OCI-LY3 (cell line): ENCODE measurements at regions not wholly inside any gene's neighbourhood (a gene's known extent, or its start where the extent isn't known, plus 50 kb on each side); places are given as distances from the start of the nearest gene placed in this dataset.

Source experiments
- H2AFZ ChIP-seq: fragments of 200-600, 300-600 bp; shearing (Covaris generic); 2 replicates; pipeline ENCODE4 v1.6.0; 2014; ENCODE audit warnings: antibody characterized with exemption, low read depth, low read length
- H3K27ac ChIP-seq: fragments of 200-600, 300-600 bp; sonication (generic); 2 replicates; pipeline ENCODE4 v1.5.1; 2014; ENCODE audit warnings: mild to moderate bottlenecking, low read length, moderate library complexity, mixed read lengths
- H3K27me3 ChIP-seq: fragments of 200-600, 300-600 bp; sonication (generic); 2 replicates; pipeline ENCODE4 v1.6.1; 2014; ENCODE audit warnings: low read depth, low read length, mixed read lengths
- H3K36me3 ChIP-seq: fragments of 200-600, 300-600 bp; sonication (generic); replicated peaks from 2 replicates; pipeline ENCODE3; 2014; ENCODE audit warnings: low read depth, low read length, mixed read lengths
- H3K4me1 ChIP-seq: fragments of 300-600, 200-600 bp; sonication (generic); 2 replicates; pipeline ENCODE4 v1.6.1; 2014; ENCODE audit warnings: low read length, mixed read lengths
- H3K4me2 ChIP-seq: fragments of 200-600, 300-600 bp; sonication (generic); 2 replicates; pipeline ENCODE4 v1.6.1; 2014; ENCODE audit warnings: low read length, mixed read lengths
- H3K4me3 ChIP-seq: fragments of 300-600, 200-600 bp; sonication (generic); 2 replicates; pipeline ENCODE4 v1.5.1; 2014; ENCODE audit warnings: antibody characterized with exemption, mild to moderate bottlenecking, low read length, moderate library complexity
- H3K79me2 ChIP-seq: fragments of 300-600, 200-600 bp; shearing (Covaris generic); 2 replicates; pipeline ENCODE4 v1.6.1; 2014; ENCODE audit warnings: mild to moderate bottlenecking, low read length, mixed read lengths
- H3K9ac ChIP-seq: fragments of 300-600, 200-600 bp; shearing (Covaris generic); 2 replicates; pipeline ENCODE4 v1.6.0; 2014; ENCODE audit warnings: mild to moderate bottlenecking, low read length, moderate library complexity
- H3K9me3 ChIP-seq: fragments of 200-600, 300-600 bp; shearing (Covaris generic); 2 replicates; pipeline ENCODE4 v1.6.1; 2014; ENCODE audit warnings: low read length, mixed read lengths; ENCODE audit not compliant: insufficient read depth
- H4K20me1 ChIP-seq: fragments of 200-600, 300-600 bp; sonication (generic); 2 replicates; pipeline ENCODE4 v1.6.1; 2016; ENCODE audit warnings: low read length, mixed read lengths; ENCODE audit not compliant: insufficient read depth
- CTCF ChIP-seq: fragments of 200-600, 300-600 bp; sonication (generic); IDR thresholded peaks from 2 replicates; pipeline ENCODE4 v1.5.1; 2014; ENCODE audit warnings: antibody characterized with exemption, low read length, low read depth
- EZH2phosphoT487 ChIP-seq: fragments of 200-600 bp; shearing (Covaris generic); IDR thresholded peaks from 2 replicates; pipeline ENCODE4 v1.6.1; 2018; ENCODE audit warnings: antibody characterized with exemption, mixed run types, low read depth

GRCh38 chr2:211237586-211238275, 681.3 kb downstream of the CPS1 start:
- Histone ChIP-seq H3K36me3 (no peaks in the 10 kb centered on the region), H2AFZ (no peak overlapping the region), H3K9ac (no peak overlapping the region), H3K27me3 (no peaks in the 10 kb centered on the region), H3K9me3 (no peaks in the 10 kb centered on the region), H4K20me1 (no peaks in the 10 kb centered on the region), H3K4me2 (no peak overlapping the region), H3K27ac (no peak overlapping the region), H3K4me1 (no peaks in the 10 kb centered on the region), H3K4me3 (no peak overlapping the region), H3K79me2 (no peaks in the 10 kb centered on the region)
- TF ChIP-seq EZH2phosphoT487 (no peak), CTCF (no peak)

GRCh38 chr2:211241891-211242290, 685.5 kb downstream of the CPS1 start:
- no peak overlapping the region for H3K27ac ChIP-seq
- H2AFZ ChIP-seq = no peak overlapping the region
- no peaks in the 10 kb centered on the region for H3K27me3 ChIP-seq
- H3K4me2 ChIP-seq = no peak overlapping the region
- H3K36me3 ChIP-seq = no peaks in the 10 kb centered on the region
- no peaks in the 10 kb centered on the region for H4K20me1 ChIP-seq
- H3K9ac ChIP-seq = no peak overlapping the region
- H3K9me3 ChIP-seq = no peaks in the 10 kb centered on the region
- H3K4me1 ChIP-seq = no peaks in the 10 kb centered on the region
- H3K79me2 ChIP-seq = no peaks in the 10 kb centered on the region
- no peak for TF ChIP-seq EZH2phosphoT487
- no peak for TF ChIP-seq CTCF
- no peak overlapping the region for H3K4me3 ChIP-seq

GRCh38 chr2:211247751-211248150, 691.4 kb downstream of the CPS1 start:
- Histone ChIP-seq H3K9ac (no peak overlapping the region), H3K79me2 (no peaks in the 10 kb centered on the region), H3K4me1 (no peaks in the 10 kb centered on the region), H3K4me2 (no peak overlapping the region), H2AFZ (no peak overlapping the region), H3K9me3 (no peaks in the 10 kb centered on the region), H3K4me3 (no peak overlapping the region), H3K27me3 (no peaks in the 10 kb centered on the region), H3K27ac (no peak overlapping the region), H3K36me3 (no peaks in the 10 kb centered on the region), H4K20me1 (no peaks in the 10 kb centered on the region)
- no peak for TF ChIP-seq CTCF
- no peak for TF ChIP-seq EZH2phosphoT487

- H3K27ac ChIP-seq = no peak overlapping the region
- H3K4me2 ChIP-seq = no peak overlapping the region
- no peaks in the 10 kb centered on the region for H4K20me1 ChIP-seq
- H3K9ac ChIP-seq = no peak overlapping the region
- H3K36me3 ChIP-seq = no peaks in the 10 kb centered on the region
- H2AFZ ChIP-seq = no peak overlapping the region
- H3K4me1 ChIP-seq = no peaks in the 10 kb centered on the region
- no peaks in the 10 kb centered on the region for H3K9me3 ChIP-seq
- TF ChIP-seq EZH2phosphoT487 (no peak), CTCF (no peak)
- H3K79me2 ChIP-seq = no peaks in the 10 kb centered on the region
- H3K4me3 ChIP-seq = no peak overlapping the region
- no peaks in the 10 kb centered on the region for H3K27me3 ChIP-seq
Measured at GRCh38 chr2:211248841-211249240, 692.4 kb downstream of the CPS1 start.
